Esophagus squamous epithelium (tissue), 4 donors: ENCODE measurements at regions not wholly inside any gene's neighbourhood (a gene's known extent, or its start where the extent isn't known, plus 50 kb on each side); places are given as distances from the start of the nearest gene placed in this dataset.

ENCODE experiments used
- CTCF ChIP-seq, 6 experiments: fragments of 450-650 bp in 4 of 6; fragments of 200-600 bp in 2 of 6; sonication (generic) in 2 of 6; IDR thresholded peaks; one replicate each; pipeline ENCODE4 v1.5.1; 2016 to 2019; ENCODE audit warnings: antibody characterized with exemption in 6 of 6, mild to moderate bottlenecking in 4 of 6, moderate library complexity in 4 of 6
- POLR2A ChIP-seq, 4 donors: fragments of 450-650 bp; IDR thresholded peaks; one replicate each; pipeline ENCODE4 v1.6.1; 2017; ENCODE audit warnings: antibody characterized with exemption in 4 of 4, mild to moderate bottlenecking in 4 of 4, moderate library complexity in 3 of 4

GRCh38 chr16:66245868-66246267 lies 120.6 kb upstream of the CDH5 start:
- TF ChIP-seq CTCF (IDR thresholded peaks at IDR 0.05) (no peak), POLR2A (IDR thresholded peaks at IDR 0.05) (no peak)
